Activated CD4-positive, alpha-beta T cell treated with anti-CD3 and anti-CD28 coated beads for 36 hours (primary cell): ENCODE measurements at regions not wholly inside any gene's neighbourhood (a gene's known extent, or its start where the extent isn't known, plus 50 kb on each side); places are given as distances from the start of the nearest gene placed in this dataset.

Experiments used
- ATAC-seq: fragments of 200-7000 bp; cut with Tn5 transposase; one replicate; pipeline ENCODE4 v1.10.0; 2021; ENCODE audit warnings: mild to moderate bottlenecking, moderate library complexity
- CTCF ChIA-PET: fragments of 350-600 bp; sonication (Branson Sonifier 250); formaldehyde crosslinking; loops from one replicate; lab custom pipeline; 2021; ENCODE audit warnings: antibody characterized with exemption; lab: Charles Lee
- POLR2A ChIA-PET: fragments of 350-600 bp; sonication (Branson Sonifier 250); formaldehyde crosslinking; loops from one replicate; lab custom pipeline; 2021; ENCODE audit warnings: antibody characterized with exemption, inconsistent platforms; lab: Charles Lee
- DNase-seq: peaks from one replicate; pipeline ENCODE4 v3.0.0-alpha.2; 2020
- H3K27ac Mint-ChIP-seq: one replicate; pipeline ENCODE4 v1.8.0; 2021; ENCODE audit warnings: mixed read lengths
- H3K27me3 Mint-ChIP-seq: one replicate; pipeline ENCODE4 v1.8.0; 2021; ENCODE audit warnings: mixed read lengths
- H3K36me3 Mint-ChIP-seq: one replicate; pipeline ENCODE4 v1.8.0; 2021; ENCODE audit warnings: low read depth, mixed read lengths
- H3K4me1 Mint-ChIP-seq: one replicate; pipeline ENCODE4 v1.8.0; 2021; ENCODE audit warnings: mixed read lengths
- H3K4me3 Mint-ChIP-seq: one replicate; pipeline ENCODE4 v1.8.0; 2021; ENCODE audit warnings: mild to moderate bottlenecking, moderate library complexity, mixed read lengths
- H3K9me3 Mint-ChIP-seq: one replicate; pipeline ENCODE4 v1.8.0; 2021; ENCODE audit warnings: low read depth, mixed read lengths
- intact Hi-C, 2 experiments: fragments of 100-400 bp; cut with DNase I in 1 of 2; cut with micrococcal nuclease in 1 of 2; formaldehyde crosslinking; loops; one replicate each; pipeline versions ENCODE4 v1.14.2 to v1.15.1; 2022 to 2024; cut with DNase I, micrococcal nuclease

DNA sequence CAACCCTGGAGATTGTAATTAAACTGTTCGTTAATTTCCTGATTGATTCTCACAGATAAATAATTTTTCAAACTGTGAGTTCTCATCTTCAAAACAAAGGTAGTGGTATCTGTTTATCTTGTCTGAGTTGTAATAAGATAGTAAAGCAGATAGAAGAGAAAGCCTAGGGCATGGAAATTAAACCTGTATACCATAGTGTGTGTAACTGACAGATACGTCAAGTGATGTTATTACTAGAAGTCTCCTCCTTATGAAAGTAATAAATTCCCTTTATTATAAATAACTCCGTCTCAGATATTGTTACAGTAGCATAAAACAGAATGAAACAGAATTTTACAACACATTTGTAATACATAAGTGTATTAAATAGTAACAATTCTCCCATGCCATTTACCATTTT lies 1065.1 kb downstream of the SLITRK1 start:
- ChIA-PET POLR2A (no interaction called here), CTCF (no interaction called here)
- no peaks in the 10 kb centered on the region for H3K4me1 Mint-ChIP-seq
- no peak for ATAC-seq
- intact Hi-C loops: no loop called here
- no peak for DNase-seq
- no peaks in the 10 kb centered on the region for H3K27me3 Mint-ChIP-seq
- H3K4me3 Mint-ChIP-seq: no peak overlapping the region
- H3K36me3 Mint-ChIP-seq: no peaks in the 10 kb centered on the region
- no peak overlapping the region for H3K27ac Mint-ChIP-seq
- peaks cover 5% of the 10 kb centered on the region for H3K9me3 Mint-ChIP-seq

DNA sequence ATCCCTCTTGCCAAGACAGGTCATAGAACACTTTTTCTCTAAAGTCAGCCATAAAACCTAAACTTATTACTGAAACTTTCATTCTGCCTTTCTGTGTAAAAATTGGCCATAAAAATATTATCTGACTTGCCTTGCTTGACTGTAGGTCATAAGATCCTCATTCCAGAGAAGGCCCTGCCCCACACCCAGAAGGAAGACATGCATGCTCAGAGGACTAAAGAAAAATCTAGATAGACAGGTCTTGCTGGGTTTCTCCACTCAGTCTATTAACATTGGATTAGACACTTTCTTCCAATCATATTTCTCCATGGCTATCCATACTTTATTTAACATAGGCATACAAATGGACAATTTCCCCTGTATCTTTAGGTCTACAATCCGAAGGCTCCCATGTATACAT lies 1066.5 kb downstream of the SLITRK1 start:
- H3K27me3 Mint-ChIP-seq: no peaks in the 10 kb centered on the region
- no peaks in the 10 kb centered on the region for H3K36me3 Mint-ChIP-seq
- H3K4me1 Mint-ChIP-seq: no peaks in the 10 kb centered on the region
- DNase-seq: no peak
- no peak for ATAC-seq
- ChIA-PET CTCF (no interaction called here), POLR2A (no interaction called here)
- peaks cover 10% of the 10 kb centered on the region for H3K9me3 Mint-ChIP-seq
- intact Hi-C loops: no loop called here
- no peak overlapping the region for H3K27ac Mint-ChIP-seq
- no peak overlapping the region for H3K4me3 Mint-ChIP-seq

DNA sequence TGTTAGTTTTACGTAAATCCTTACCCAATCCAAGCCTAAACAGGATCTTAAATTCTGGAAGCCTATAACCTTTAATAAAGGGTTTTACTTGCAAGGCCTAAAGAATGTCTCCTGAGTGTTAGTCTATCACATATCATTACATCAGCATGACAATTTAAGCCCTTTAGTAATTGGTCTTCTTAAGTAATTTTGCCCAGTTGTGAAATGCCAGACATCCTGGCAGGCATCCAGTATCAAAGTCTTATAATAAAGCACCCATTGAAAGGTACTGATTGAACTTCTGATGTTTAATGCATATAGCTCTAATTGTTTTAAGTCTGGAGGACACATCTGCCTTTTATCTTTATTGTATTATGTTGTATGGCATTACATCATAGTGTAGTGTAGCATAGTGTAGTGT lies 1078.9 kb downstream of the SLITRK1 start:
- H3K9me3 Mint-ChIP-seq: peaks cover 6% of the 10 kb centered on the region
- no peaks in the 10 kb centered on the region for H3K27me3 Mint-ChIP-seq
- no peaks in the 10 kb centered on the region for H3K4me1 Mint-ChIP-seq
- DNase-seq (no peak), ATAC-seq (no peak)
- CTCF ChIA-PET: no interaction called here
- no peaks in the 10 kb centered on the region for H3K36me3 Mint-ChIP-seq
- no peak overlapping the region for H3K27ac Mint-ChIP-seq
- H3K4me3 Mint-ChIP-seq: no peak overlapping the region
- intact Hi-C loops: no loop called here
- POLR2A ChIA-PET: no interaction called here

DNA sequence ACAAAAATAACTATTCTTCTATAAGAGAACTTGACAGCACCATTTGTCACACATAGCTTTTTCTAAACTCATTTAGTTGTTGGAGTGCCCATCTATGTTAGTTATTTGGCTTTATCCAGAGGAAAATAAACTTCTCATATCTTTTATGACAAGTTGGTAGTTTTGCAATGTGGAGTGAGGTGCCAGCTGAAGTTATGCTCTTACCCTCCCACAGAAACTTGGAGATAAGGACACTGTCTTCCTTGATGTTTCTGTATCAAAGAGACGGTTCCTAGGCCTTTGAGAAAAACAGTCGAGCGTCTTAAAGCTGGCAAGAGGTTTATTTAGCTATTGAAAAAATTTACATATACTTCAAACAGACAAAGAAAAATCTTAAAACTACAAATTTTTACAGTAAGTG lies 1079.7 kb downstream of the SLITRK1 start:
- no peak for ATAC-seq
- H3K9me3 Mint-ChIP-seq: peaks cover 6% of the 10 kb centered on the region
- no peaks in the 10 kb centered on the region for H3K4me1 Mint-ChIP-seq
- ChIA-PET POLR2A (no interaction called here), CTCF (no interaction called here)
- no peak for DNase-seq
- no peak overlapping the region for H3K27ac Mint-ChIP-seq
- no peak overlapping the region for H3K4me3 Mint-ChIP-seq
- no peaks in the 10 kb centered on the region for H3K36me3 Mint-ChIP-seq
- no peaks in the 10 kb centered on the region for H3K27me3 Mint-ChIP-seq
- intact Hi-C loops: no loop called here

DNA sequence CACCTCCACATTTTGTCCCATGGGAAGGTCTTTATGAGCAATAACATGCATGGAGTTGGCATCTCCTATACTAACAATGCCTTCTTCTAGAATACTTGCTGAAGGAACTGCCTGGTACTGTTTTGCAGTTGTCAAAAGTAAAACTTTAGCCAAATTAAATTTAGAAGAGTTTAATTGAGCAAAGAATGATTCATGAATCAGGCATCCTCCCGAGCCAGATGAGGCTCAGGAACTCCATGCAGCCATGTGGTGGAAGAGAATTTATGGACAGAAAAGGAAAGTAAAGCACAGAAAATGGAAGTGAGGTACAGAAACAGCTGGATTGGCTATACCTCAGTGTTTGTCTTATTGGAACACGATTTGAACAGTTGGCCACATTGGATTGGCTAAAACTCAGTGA lies 1081.9 kb downstream of the SLITRK1 start:
- no peaks in the 10 kb centered on the region for H3K4me1 Mint-ChIP-seq
- H3K4me3 Mint-ChIP-seq: no peak overlapping the region
- ATAC-seq: no peak
- intact Hi-C loops: no loop called here
- CTCF ChIA-PET: no interaction called here
- no peaks in the 10 kb centered on the region for H3K36me3 Mint-ChIP-seq
- H3K9me3 Mint-ChIP-seq: peaks cover 4% of the 10 kb centered on the region
- POLR2A ChIA-PET: no interaction called here
- H3K27me3 Mint-ChIP-seq: no peaks in the 10 kb centered on the region
- no peak for DNase-seq
- H3K27ac Mint-ChIP-seq: no peak overlapping the region

DNA sequence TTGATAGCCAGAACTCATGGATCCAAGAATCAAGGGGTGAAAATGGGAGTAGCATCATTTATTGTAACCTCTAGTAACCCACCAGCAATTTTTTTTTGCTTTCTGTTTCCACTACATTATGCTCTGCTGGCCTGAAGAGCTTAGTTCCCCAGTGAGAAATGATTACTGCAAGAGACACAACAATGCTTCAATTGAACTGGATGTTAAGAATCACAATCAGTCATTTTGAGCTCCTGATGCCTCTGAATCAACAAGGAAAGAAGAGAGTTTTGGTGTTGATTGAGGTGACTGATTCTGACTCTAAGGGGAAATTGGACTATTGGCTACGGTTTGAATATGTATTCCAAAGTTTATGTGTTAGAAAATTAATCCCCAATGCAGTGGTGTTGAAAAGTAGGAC lies 1084.4 kb downstream of the SLITRK1 start:
- Mint-ChIP-seq H3K36me3 (no peaks in the 10 kb centered on the region), H3K4me1 (no peaks in the 10 kb centered on the region), H3K9me3 (no peaks in the 10 kb centered on the region), H3K27me3 (no peaks in the 10 kb centered on the region), H3K27ac (no peak overlapping the region), H3K4me3 (no peak overlapping the region)
- DNase-seq (no peak), ATAC-seq (no peak)
- POLR2A ChIA-PET: no interaction called here
- intact Hi-C loops: no loop called here
- CTCF ChIA-PET: no interaction called here

DNA sequence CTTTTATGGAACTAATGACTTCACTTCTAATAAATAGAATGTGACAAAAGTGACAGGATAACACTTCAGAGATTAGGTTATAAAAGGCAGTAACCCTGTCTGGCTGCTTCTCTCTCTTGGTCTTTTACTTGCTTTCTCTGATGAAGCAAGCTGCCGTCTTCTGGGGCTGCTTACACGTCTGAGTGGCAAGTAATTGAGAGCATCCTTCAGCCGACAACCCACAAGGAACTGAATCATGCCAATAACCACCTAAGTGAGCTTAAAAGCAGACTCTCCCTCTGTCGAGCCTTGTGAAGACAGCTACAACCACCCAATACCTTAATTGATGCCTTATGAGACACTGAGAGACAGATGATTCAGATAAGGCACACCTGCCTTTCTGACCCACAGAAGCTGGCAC lies 1091.2 kb downstream of the SLITRK1 start:
- CTCF ChIA-PET: no interaction called here

DNA sequence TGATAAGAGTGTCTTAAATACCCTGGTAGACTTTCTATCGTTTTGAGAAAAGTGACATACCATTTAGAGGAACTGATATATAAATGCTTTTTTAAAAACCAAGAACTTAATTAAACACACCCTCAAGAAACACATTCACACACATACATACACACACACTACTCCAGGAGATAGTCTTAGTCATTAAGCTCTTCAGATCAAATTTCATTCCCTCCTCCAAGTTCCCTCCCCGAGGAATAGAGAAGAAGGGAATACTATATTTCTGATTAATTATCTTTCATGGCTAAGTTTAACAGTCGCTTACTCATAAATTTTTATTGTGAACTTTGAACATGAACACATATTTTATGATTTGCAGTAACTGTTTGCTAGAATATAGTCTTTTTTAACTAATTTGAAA lies 1109.5 kb downstream of the SLITRK1 start:
- intact Hi-C loops: no loop called here
- Mint-ChIP-seq H3K36me3 (no peaks in the 10 kb centered on the region), H3K4me1 (no peaks in the 10 kb centered on the region), H3K27me3 (no peaks in the 10 kb centered on the region), H3K27ac (no peak overlapping the region), H3K4me3 (no peak overlapping the region), H3K9me3 (peaks cover 4% of the 10 kb centered on the region)
- DNase-seq (no peak), ATAC-seq (no peak)
- ChIA-PET CTCF (no interaction called here), POLR2A (no interaction called here)

More for the DNA sequence above, 1091.2 kb downstream of the SLITRK1 start:
- no peak overlapping the region for H3K4me3 Mint-ChIP-seq
- H3K4me1 Mint-ChIP-seq: no peaks in the 10 kb centered on the region
- no peak overlapping the region for H3K27ac Mint-ChIP-seq
- H3K36me3 Mint-ChIP-seq: no peaks in the 10 kb centered on the region
- POLR2A ChIA-PET: no interaction called here
- intact Hi-C loops: no loop called here
- DNase-seq (no peak), ATAC-seq (no peak)
- H3K27me3 Mint-ChIP-seq: no peaks in the 10 kb centered on the region
- no peaks in the 10 kb centered on the region for H3K9me3 Mint-ChIP-seq

DNA sequence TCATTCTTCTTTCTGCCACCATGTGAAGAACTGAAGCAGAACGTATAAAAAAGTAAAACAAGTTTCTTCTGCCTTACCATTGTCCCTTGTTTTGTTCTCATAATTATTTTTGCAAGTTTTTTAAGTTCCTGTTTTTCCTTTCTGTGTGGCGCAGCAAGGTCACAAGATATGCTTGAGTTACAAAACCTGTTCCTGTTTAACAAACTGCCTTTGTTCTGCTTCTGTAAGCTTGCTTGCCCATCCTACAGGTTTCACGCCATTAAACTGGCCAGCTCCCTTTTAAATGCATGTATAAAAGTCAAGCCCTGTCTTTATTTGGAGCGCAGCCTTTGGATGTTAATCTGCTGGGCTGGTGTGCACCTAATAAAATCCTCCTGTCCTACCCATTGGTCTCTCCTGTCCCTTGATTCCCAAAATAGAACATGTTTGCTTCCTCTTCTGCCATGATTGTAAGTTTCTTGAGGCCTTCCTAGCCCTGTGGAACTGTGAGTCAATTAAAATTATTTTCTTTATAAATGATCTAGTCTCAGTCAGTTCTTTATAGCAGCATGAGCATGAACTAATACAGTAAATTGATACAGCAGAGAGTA lies 1115.4 kb downstream of the SLITRK1 start:
- CTCF ChIA-PET: no interaction called here
- H3K27me3 Mint-ChIP-seq: no peaks in the 10 kb centered on the region
- H3K9me3 Mint-ChIP-seq: peaks cover 4% of the 10 kb centered on the region
- no peaks in the 10 kb centered on the region for H3K36me3 Mint-ChIP-seq
- H3K4me3 Mint-ChIP-seq: no peak overlapping the region
- POLR2A ChIA-PET: no interaction called here
- DNase-seq (no peak), ATAC-seq (no peak)
- intact Hi-C loops: no loop called here
- H3K4me1 Mint-ChIP-seq: no peaks in the 10 kb centered on the region
- H3K27ac Mint-ChIP-seq: no peak overlapping the region

DNA sequence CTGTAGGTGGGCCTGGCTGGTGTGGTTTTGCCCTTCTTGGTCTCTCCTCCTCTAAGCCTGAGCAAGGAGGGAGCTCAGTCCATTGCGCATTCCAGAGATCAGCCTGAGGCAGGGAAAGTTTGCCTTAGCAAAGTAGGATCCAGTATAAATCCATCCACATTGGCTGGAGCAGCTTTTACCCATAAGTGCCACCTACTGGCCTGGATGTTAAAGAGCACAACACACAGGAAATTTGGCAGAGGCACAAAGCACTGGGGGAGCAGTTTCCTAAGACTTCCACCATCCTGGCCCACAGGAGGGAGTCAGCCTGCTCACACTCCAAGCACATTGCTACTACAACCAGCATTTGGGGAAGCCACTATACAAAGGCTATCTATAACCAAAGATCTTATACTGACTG lies 1124.2 kb downstream of the SLITRK1 start:
- DNase-seq (no peak), ATAC-seq (no peak)
- H3K9me3 Mint-ChIP-seq: peaks cover 10% of the 10 kb centered on the region
- H3K27ac Mint-ChIP-seq: no peak overlapping the region
- no peaks in the 10 kb centered on the region for H3K4me1 Mint-ChIP-seq
- intact Hi-C loops: no loop called here
- no peak overlapping the region for H3K4me3 Mint-ChIP-seq
- no peaks in the 10 kb centered on the region for H3K27me3 Mint-ChIP-seq
- no peaks in the 10 kb centered on the region for H3K36me3 Mint-ChIP-seq
- ChIA-PET CTCF (no interaction called here), POLR2A (no interaction called here)

DNA sequence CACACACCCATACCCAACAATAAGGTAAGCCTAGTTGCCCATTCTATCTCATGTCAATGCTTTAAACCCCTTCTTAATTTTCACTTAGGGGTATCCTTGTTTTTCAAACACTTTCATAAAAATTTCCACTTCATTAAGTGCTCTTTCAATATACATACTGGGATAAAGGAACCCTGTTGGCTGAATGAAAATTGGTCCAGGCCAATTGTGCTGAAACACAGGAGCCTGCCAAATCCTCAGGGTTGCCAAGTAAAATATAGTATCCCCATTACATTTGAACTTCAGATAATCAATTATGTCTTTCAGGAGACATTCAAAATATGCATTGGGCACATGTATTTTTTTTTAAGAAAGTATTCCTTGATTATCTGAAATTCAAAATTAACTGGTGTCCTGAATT lies 1131.1 kb downstream of the SLITRK1 start:
- ATAC-seq: no peak
- Mint-ChIP-seq H3K9me3 (no peaks in the 10 kb centered on the region), H3K4me1 (no peaks in the 10 kb centered on the region), H3K27ac (no peak overlapping the region), H3K4me3 (no peak overlapping the region), H3K27me3 (no peaks in the 10 kb centered on the region), H3K36me3 (no peaks in the 10 kb centered on the region)
- DNase-seq: no peak
- intact Hi-C loops: no loop called here
- ChIA-PET CTCF (no interaction called here), POLR2A (no interaction called here)

DNA sequence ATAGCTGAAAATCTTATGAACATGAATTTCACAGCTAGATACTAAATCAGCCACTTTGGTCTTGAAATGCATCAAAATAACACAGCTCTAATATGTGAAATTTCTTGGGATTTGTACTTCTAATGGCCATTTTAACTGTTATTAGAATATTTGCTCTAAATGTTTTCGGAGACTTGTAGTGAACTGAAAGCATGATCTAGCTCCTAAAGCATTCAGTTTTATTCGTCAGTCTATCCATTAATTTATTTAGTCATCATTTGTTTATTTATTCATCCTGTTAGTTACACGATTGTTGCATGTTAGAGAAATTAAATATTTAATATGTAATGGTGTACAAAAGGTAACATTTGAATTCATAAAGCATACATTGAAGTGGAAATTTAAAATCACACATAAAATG lies 1132.7 kb downstream of the SLITRK1 start:
- ATAC-seq: no peak
- CTCF ChIA-PET: interaction anchor here (0.5 kb wide), 1 partner anchor 394 kb away, joined by 3 read pairs; no protein-coding TSS in a partner anchor
- DNase-seq: no peak
- Mint-ChIP-seq H3K4me3 (no peak overlapping the region), H3K9me3 (peaks cover 2% of the 10 kb centered on the region), H3K27me3 (no peaks in the 10 kb centered on the region), H3K27ac (no peak overlapping the region), H3K36me3 (no peaks in the 10 kb centered on the region), H3K4me1 (no peaks in the 10 kb centered on the region)
- POLR2A ChIA-PET: no interaction called here
- intact Hi-C loops: no loop called here

DNA sequence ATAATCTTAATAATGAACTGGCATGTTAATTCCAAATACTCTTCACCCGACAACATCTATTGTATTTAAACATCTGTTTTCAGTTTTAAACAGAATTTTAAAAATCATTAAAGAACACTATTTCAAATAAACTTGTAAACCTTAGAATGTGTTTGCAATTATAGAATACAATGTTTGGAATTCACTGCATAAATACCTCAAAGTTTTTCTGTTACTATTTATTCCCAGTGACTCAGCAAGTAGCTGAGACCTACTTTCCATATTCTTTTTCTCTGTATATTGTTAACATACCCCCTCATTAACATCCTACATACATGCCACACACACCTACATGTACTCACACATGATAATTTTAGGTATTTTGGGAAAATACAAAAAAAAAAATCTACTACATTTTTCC lies 1134.3 kb downstream of the SLITRK1 start:
- ChIA-PET CTCF (no interaction called here), POLR2A (no interaction called here)
- ATAC-seq (no peak), DNase-seq (no peak)
- intact Hi-C loops: no loop called here
- Mint-ChIP-seq H3K4me1 (no peaks in the 10 kb centered on the region), H3K36me3 (no peaks in the 10 kb centered on the region), H3K27ac (no peak overlapping the region), H3K4me3 (no peak overlapping the region), H3K27me3 (no peaks in the 10 kb centered on the region), H3K9me3 (peaks cover 2% of the 10 kb centered on the region)
